GM12878 (cell line): ENCODE measurements at regions not wholly inside any gene's neighbourhood (a gene's known extent, or its start where the extent isn't known, plus 50 kb on each side); places are given as distances from the start of the nearest gene placed in this dataset.
"Not testable (repeated sequence)": the region's sequence is repeated elsewhere in the genome, so short reads cannot be mapped to it uniquely, and the experiment has no call there.

Source experiments
- ATAC-seq: fragments of 200-7000 bp; cut with Tn5 transposase; 3 replicates; pipeline ENCODE4 v1.9.1; 2020; ENCODE audit warnings: mild to moderate bottlenecking, moderate library complexity
- BruUV-seq: library from RNA; stranded (reverse); fragments of 400-500 nt; replicated peaks from 2 replicates; lab custom pipeline; 2021; lab: Mats Ljungman, UMichigan
- CTCF ChIA-PET: fragments of 300-600 bp; sonication (Branson Sonifier 250); formaldehyde crosslinking; extraction: SDS; loops from one replicate; lab custom pipeline; 2021; ENCODE audit warnings: inconsistent platforms; lab: Yijun Ruan, JAX
- POLR2A ChIA-PET: fragments of 350-600 bp; formaldehyde crosslinking; extraction: SDS; loops from one replicate; lab custom pipeline; 2021; ENCODE audit warnings: inconsistent platforms; lab: Charles Lee
- RAD21 ChIA-PET: fragments of 300-600 bp; sonication (Branson Sonifier 250); formaldehyde crosslinking; loops from one replicate; lab custom pipeline; 2023; ENCODE audit warnings: antibody characterized with exemption; ENCODE audit not compliant: unreplicated experiment; lab: Charles Lee
- SMC1A ChIA-PET: fragments of 300-600 bp; sonication (Branson Sonifier 250); formaldehyde crosslinking; loops from one replicate; lab custom pipeline; 2023; ENCODE audit not compliant: unreplicated experiment, uncharacterized antibody; lab: Charles Lee
- DNase-seq: peaks from one replicate; pipeline ENCODE4 v3.0.0-alpha.2; 2011; ENCODE audit warnings: low read depth, low spot score
- FAIRE-seq: peaks from 3 replicates; lab custom pipeline; 2011; peaks lifted over from hg19 to GRCh38; lab: Jason Lieb, UNC
- H2AFZ ChIP-seq: 2 replicates; pipeline ENCODE4 v1.6.0; 2011; ENCODE audit warnings: low read depth, low read length, control low read depth; ENCODE audit not compliant: control insufficient read depth
- H3K27ac ChIP-seq: 2 replicates; pipeline ENCODE4 v1.5.1; 2011; ENCODE audit warnings: control low read depth; ENCODE audit not compliant: control insufficient read depth, insufficient read depth
- H3K27me3 ChIP-seq, 2 experiments: replicated peaks in 1 of 2; 2 replicates each; pipeline versions ENCODE4 v1.6.0 to v1.6.1; 2011; ENCODE audit warnings: low read length in 1 of 2; ENCODE audit not compliant: control insufficient read depth in 2 of 2, insufficient read depth in 2 of 2
- H3K36me3 ChIP-seq, 2 experiments: 2 replicates each; pipeline ENCODE4 v1.5.1; 2011; ENCODE audit warnings: low read length in 1 of 2; ENCODE audit not compliant: control insufficient read depth in 2 of 2, insufficient read depth in 2 of 2
- H3K4me1 ChIP-seq: 2 replicates; pipeline ENCODE4 v1.6.1; 2011; ENCODE audit warnings: mild to moderate bottlenecking, low read length, moderate library complexity, mixed read lengths; ENCODE audit not compliant: control insufficient read depth, insufficient read depth
- H3K4me2 ChIP-seq: 2 replicates; pipeline ENCODE4 v1.6.0; 2011; ENCODE audit warnings: control low read depth; ENCODE audit not compliant: control insufficient read depth, insufficient read depth
- H3K4me3 ChIP-seq: fragments of 200-600 bp; sonication (generic); 2 replicates; pipeline ENCODE4 v1.5.1; 2016
- H3K79me2 ChIP-seq: 2 replicates; pipeline ENCODE4 v1.6.0; 2011; ENCODE audit warnings: low read length; ENCODE audit not compliant: control insufficient read depth, insufficient read depth
- H3K9ac ChIP-seq: 2 replicates; pipeline ENCODE4 v1.8.0; 2011; ENCODE audit warnings: low read length, control low read depth, mixed read lengths; ENCODE audit not compliant: control insufficient read depth, insufficient read depth
- H3K9me3 ChIP-seq: replicated peaks from 3 replicates; pipeline ENCODE4 v1.5.1; 2011; ENCODE audit warnings: mild to moderate bottlenecking, low read length; ENCODE audit not compliant: control insufficient read depth, insufficient read depth
- H4K20me1 ChIP-seq: 2 replicates; pipeline ENCODE4 v1.6.0; 2011; ENCODE audit not compliant: control insufficient read depth, insufficient read depth
- WGBS: methylation state at CpG from one replicate; pipeline ENCODE4 v1.1.6; 2016; ENCODE audit warnings: low lambda C conversion rate; ENCODE audit not compliant: insufficient replicate concordance, insufficient coverage; ENCODE audit errors: missing lambda C conversion rate; 5-methylcytosine and 5-hydroxymethylcytosine counted together
- in situ Hi-C: fragments of 300-500 bp; cut with MboI; formaldehyde crosslinking; loops from 9 replicates; pipeline ENCODE4 v1.14.3; 2018; ENCODE audit warnings: mixed read lengths
- intact Hi-C: fragments of 100-400 bp; cut with micrococcal nuclease; formaldehyde crosslinking; loops from one replicate; pipeline ENCODE4 v1.14.2; 2022; ENCODE audit not compliant: unreplicated experiment

DNA sequence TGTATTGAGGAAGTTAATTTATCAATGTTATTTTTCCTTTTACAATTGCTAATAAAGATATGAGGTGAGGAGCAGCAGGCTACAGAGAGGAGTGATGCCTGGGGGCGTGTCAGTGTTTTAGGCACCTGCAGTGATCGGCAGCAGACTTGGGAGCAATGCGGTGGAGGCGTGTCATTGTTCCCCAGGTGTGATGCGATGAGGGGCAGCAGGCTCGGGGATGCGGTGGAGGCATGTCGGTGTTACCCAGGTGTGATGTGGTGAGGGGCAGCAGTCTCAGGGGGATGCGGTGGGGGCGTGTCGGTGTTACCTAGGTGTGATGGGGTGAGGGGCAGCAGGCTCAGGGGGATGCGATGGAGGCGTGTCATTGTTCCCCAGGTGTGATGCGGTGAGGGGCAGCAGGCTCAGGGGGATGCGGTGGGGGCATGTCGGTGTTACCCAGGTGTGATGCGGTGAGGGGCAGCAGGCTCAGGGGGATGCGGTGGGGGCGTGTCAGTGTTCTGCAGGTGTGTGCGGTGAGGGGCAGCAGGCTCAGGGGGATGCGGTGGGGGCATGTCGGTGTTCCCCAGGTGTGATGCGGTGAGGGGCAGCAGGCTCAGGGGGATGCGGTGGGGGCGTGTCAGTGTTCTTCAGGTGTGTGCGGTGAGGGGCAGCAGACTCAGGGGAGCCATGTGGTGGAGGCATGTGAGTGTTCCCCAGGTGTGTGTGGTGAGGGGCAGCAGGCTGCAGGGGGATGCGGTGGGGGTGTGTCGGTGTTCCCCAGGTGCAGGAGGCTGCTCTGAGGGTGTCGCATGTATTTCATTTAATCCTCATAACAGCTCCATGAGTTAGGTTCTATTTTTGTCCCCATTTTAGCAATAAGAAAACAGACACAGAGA is 186.2 kb upstream of the GOLGA6L22 start:
- SMC1A ChIA-PET, H3K9me3 ChIP-seq, POLR2A ChIA-PET, FAIRE-seq, RAD21 ChIA-PET, H3K27ac ChIP-seq, ATAC-seq, in situ Hi-C loops, DNase-seq, H4K20me1 ChIP-seq, CTCF ChIA-PET, H3K4me1 ChIP-seq, H3K4me3 ChIP-seq, H3K4me2 ChIP-seq, H2AFZ ChIP-seq, H3K27me3 ChIP-seq, intact Hi-C loops, H3K79me2 ChIP-seq, H3K9ac ChIP-seq, H3K36me3 ChIP-seq, BruUV-seq: not testable (repeated sequence)
- WGBS, result 75% methylated on average over 20 of the region's 29 CpGs

DNA sequence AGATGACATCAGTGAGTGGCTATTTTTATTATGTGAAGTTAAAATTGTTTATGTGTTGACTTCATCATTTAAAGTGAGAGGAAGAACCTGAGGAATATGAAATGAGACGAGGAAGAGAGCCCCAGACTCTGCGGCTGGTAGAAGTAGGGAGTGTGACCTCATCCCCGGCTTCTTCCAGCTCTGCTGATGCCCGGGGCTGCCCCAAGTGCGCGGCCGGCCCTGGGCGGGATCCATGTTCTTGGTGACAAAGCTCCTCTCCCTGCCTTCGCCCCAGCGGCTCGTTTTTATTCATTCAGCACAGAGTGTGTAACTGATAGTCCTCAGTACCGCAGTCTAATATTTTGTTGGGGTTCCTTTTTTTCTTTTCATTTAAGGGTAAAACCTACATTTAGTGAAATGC is 185.5 kb upstream of the GOLGA6L22 start:
- H3K4me3 ChIP-seq, H3K79me2 ChIP-seq, CTCF ChIA-PET, FAIRE-seq, H4K20me1 ChIP-seq, H3K9me3 ChIP-seq, H3K36me3 ChIP-seq, H2AFZ ChIP-seq, H3K4me2 ChIP-seq, SMC1A ChIA-PET, POLR2A ChIA-PET, in situ Hi-C loops, H3K9ac ChIP-seq, H3K27ac ChIP-seq, H3K27me3 ChIP-seq, intact Hi-C loops, RAD21 ChIA-PET, H3K4me1 ChIP-seq, DNase-seq, BruUV-seq, ATAC-seq: not testable (repeated sequence)
- 69% methylated on average over 12 of the region's 12 CpGs for WGBS

DNA sequence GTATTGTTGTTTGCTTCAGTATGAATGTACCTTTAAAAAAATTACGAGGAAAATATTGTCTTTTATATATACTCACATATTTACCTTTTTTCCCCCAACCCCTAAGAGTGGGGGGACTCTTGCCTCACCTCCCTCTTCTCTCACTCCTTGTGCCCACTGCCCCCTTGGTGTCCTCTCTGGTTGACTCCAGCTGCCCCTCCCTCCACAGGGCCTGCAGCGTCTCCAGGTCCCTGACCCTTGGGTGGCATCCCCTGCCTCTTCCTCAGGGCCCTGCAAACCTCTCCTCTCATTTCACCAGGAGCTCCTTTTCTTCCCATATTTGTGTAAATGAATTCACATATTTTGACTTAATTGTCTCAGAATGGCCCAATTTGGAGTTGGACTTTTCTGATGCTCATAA is 184.3 kb upstream of the GOLGA6L22 start:
- DNase-seq, H3K27ac ChIP-seq, H3K27me3 ChIP-seq, H3K9me3 ChIP-seq, POLR2A ChIA-PET, FAIRE-seq, intact Hi-C loops, SMC1A ChIA-PET, H3K4me3 ChIP-seq, CTCF ChIA-PET, H3K36me3 ChIP-seq, H3K9ac ChIP-seq, H3K4me1 ChIP-seq, ATAC-seq, H3K79me2 ChIP-seq, H3K4me2 ChIP-seq, RAD21 ChIA-PET, H2AFZ ChIP-seq, in situ Hi-C loops, H4K20me1 ChIP-seq, BruUV-seq: not testable (repeated sequence)
- WGBS, result 29% methylated on average over 2 of the region's 2 CpGs

DNA sequence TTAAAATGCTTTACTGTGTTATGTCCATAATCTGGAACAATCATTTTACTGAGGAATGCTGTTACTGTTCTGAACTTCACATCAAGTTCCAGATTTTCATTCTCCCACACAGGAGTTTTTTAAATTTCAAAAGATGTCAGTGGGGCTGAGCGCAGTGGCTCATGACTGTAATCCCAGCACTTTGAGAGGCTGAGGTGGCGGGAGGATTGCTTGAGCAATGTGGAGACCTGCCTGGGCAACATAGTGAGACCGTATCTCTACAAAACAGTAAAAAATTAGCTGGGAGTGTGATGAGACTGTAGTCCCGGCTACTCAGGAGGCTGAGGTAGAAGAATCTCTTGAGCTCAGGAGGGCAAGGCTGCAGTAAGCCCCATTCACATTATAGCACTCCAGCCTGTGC is 177.9 kb upstream of the GOLGA6L22 start:
- H3K36me3 ChIP-seq, H3K4me2 ChIP-seq, FAIRE-seq, intact Hi-C loops, H3K9me3 ChIP-seq, POLR2A ChIA-PET, H3K79me2 ChIP-seq, DNase-seq, H3K4me3 ChIP-seq, H4K20me1 ChIP-seq, H3K4me1 ChIP-seq, BruUV-seq, H3K27me3 ChIP-seq, SMC1A ChIA-PET, H3K9ac ChIP-seq, CTCF ChIA-PET, H3K27ac ChIP-seq, H2AFZ ChIP-seq, in situ Hi-C loops: not testable (repeated sequence)
- 0 out of 3 replicates have a peak, but pooled peaks have one; percentile 20 for ATAC-seq
- 27% methylated on average over 4 of the region's 4 CpGs for WGBS
- RAD21 ChIA-PET, result interaction anchor here (0.7 kb wide), 1 partner anchor 1874 kb away, joined by 4 read pairs; no protein-coding TSS in a partner anchor
